Kidney epithelial cell (primary cell): ENCODE measurements at regions not wholly inside any gene's neighbourhood (a gene's known extent, or its start where the extent isn't known, plus 50 kb on each side); places are given as distances from the start of the nearest gene placed in this dataset.

Experiments used
- DNase-seq: peaks from one replicate; pipeline ENCODE4 v3.0.0-alpha.2; 2010; ENCODE audit warnings: low read depth
- H3K27me3 ChIP-seq: 2 replicates; pipeline ENCODE4 v1.6.0; 2011; ENCODE audit warnings: low read length; ENCODE audit not compliant: control insufficient read depth, insufficient read depth
- H3K36me3 ChIP-seq: 2 replicates; pipeline ENCODE4 v1.5.1; 2011; ENCODE audit warnings: low read length; ENCODE audit not compliant: control insufficient read depth, insufficient read depth
- H3K4me3 ChIP-seq: 2 replicates; pipeline ENCODE4 v1.5.1; 2011; ENCODE audit warnings: low read depth, mild to moderate bottlenecking, control low read depth, low read length
- CTCF ChIP-seq: IDR thresholded peaks from 2 replicates; pipeline ENCODE4 v1.5.1; 2011; ENCODE audit warnings: mild to moderate bottlenecking, moderate library complexity, low read length, control low read depth, inconsistent platforms; ENCODE audit not compliant: insufficient read depth, poor library complexity, severe bottlenecking

GRCh38 chr10:44468965-44469364 lies 84.1 kb upstream of the CXCL12 start:
- H3K4me3 ChIP-seq: no peak overlapping the region
- H3K27me3 ChIP-seq: no peaks in the 10 kb centered on the region
- H3K36me3 ChIP-seq: no peaks in the 10 kb centered on the region
- no peak for TF ChIP-seq CTCF
- no peak for DNase-seq

GRCh38 chr10:44470784-44471183 lies 85.9 kb upstream of the CXCL12 start:
- Histone ChIP-seq H3K27me3 (no peaks in the 10 kb centered on the region), H3K4me3 (no peak overlapping the region), H3K36me3 (no peaks in the 10 kb centered on the region)
- no peak for DNase-seq
- no peak for TF ChIP-seq CTCF

GRCh38 chr10:44471410-44471809 lies 86.5 kb upstream of the CXCL12 start:
- TF ChIP-seq CTCF: no peak
- Histone ChIP-seq H3K4me3 (no peak overlapping the region), H3K27me3 (no peaks in the 10 kb centered on the region), H3K36me3 (no peaks in the 10 kb centered on the region)
- no peak for DNase-seq

GRCh38 chr10:44473146-44473545 lies 88.2 kb upstream of the CXCL12 start:
- TF ChIP-seq CTCF: no peak
- Histone ChIP-seq H3K27me3 (no peaks in the 10 kb centered on the region), H3K4me3 (no peak overlapping the region), H3K36me3 (no peaks in the 10 kb centered on the region)
- DNase-seq: no peak

GRCh38 chr10:44476409-44477045 lies 91.6 kb upstream of the CXCL12 start:
- Histone ChIP-seq H3K4me3 (no peak overlapping the region), H3K36me3 (no peaks in the 10 kb centered on the region), H3K27me3 (no peaks in the 10 kb centered on the region)
- TF ChIP-seq CTCF: no peak
- DNase-seq: no peak

GRCh38 chr10:44477046-44477425 lies 92.1 kb upstream of the CXCL12 start:
- H3K4me3 ChIP-seq: no peak overlapping the region
- no peak for TF ChIP-seq CTCF
- DNase-seq: no peak
- H3K27me3 ChIP-seq: no peaks in the 10 kb centered on the region
- H3K36me3 ChIP-seq: no peaks in the 10 kb centered on the region
